8988T (cell line): ENCODE measurements at regions not wholly inside any gene's neighbourhood (a gene's known extent, or its start where the extent isn't known, plus 50 kb on each side); places are given as distances from the start of the nearest gene placed in this dataset.
"Not testable (repeated sequence)": the region's sequence is repeated elsewhere in the genome, so short reads cannot be mapped to it uniquely, and the experiment has no call there.

Experiments used
- DNase-seq: peaks from one replicate; pipeline ENCODE4 v3.0.0; 2011

- no peak for DNase-seq
Measured at GRCh38 chr2:136319651-136320050, 201.7 kb upstream of the CXCR4 start.

- DNase-seq = no peak
Measured at GRCh38 chr2:136319237-136319636, 201.3 kb upstream of the CXCR4 start.

DNA sequence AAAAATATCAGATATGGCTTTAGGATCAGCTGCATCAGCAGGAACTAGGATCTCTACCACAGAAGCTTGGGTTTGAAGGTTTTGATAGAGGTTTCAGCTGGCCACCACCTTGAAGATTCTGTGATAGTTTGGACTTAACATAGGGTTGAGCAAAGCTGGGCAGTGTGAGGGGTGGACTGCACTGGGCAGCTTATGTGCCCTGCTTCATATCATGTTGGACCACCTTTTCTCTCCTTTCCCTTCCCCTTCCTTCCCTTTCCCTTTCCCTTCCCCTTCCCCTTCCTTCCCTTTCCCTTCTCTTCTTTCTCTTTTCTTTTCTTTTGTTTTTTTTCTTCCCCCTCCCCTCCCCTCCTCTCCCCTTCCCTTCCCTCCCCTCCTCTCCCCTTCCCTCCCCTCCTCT, 196.3 kb upstream of the CXCR4 start:
- DNase-seq = no peak

DNA sequence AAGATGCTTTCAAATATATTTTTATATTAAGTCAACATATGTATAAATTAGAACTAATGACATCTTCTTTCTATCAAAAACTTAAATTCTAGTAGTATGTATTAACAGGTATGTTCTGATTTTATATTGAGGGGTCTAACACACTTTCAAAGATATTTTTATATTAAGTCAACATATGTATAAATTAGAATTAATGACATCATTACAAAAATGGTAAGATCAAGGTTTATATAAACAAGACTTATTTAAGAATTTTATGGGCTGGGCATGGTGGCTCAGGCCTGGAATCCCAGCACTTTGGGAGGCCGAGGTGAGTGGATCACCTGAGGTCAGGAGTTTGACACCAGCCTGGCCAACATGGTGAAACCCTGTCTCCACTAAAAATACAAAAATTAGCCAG, 194.6 kb upstream of the CXCR4 start:
- not testable (repeated sequence) for DNase-seq

GRCh38 chr2:136310797-136311603, 193.1 kb upstream of the CXCR4 start:
- no peak for DNase-seq

GRCh38 chr2:136310005-136310495, 192.1 kb upstream of the CXCR4 start:
- no peak for DNase-seq

DNA sequence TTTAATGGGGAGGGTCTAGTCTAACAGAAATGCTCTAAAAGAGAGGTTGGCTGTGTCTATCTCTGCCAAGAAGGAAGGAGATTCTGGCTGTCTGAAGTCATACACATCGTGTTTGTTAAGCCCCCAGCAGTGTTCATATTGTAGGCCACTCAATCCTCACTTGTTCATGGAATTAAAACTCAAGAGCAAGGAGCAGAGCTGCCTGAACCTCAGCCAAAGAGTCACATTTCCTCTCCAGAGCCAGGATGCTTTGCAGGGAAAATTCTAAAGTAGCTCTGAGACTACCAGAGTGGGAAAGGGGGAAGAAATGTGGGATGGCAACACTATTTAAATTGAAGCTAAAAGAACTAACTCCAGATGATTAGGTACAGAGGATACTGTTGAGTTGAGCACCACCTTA, 190.7 kb upstream of the CXCR4 start:
- no peak for DNase-seq

GRCh38 chr2:136306836-136307235, 188.9 kb upstream of the CXCR4 start:
- DNase-seq = no peak

- no peak for DNase-seq
Measured at GRCh38 chr2:136305517-136306192, 187.7 kb upstream of the CXCR4 start.

DNA sequence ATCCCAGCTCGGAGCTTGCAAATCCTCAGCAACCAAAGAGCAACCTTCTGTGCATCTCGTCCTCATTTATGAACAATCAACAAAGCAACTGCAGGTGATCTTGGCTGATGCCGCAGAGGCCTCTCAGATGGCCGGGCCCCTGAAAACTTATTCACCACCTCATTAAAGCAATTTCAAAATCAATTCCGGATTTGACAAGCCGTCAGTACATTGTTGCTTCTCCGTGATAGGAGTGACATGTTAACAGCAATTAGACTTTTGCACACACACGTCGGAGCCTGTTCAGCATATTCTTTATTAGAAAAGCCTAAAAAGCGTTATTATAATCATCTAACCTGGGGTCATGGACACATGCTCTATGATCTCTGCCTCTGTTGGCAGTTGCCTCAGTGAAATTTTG, 183.1 kb upstream of the CXCR4 start:
- DNase-seq = no peak

DNA sequence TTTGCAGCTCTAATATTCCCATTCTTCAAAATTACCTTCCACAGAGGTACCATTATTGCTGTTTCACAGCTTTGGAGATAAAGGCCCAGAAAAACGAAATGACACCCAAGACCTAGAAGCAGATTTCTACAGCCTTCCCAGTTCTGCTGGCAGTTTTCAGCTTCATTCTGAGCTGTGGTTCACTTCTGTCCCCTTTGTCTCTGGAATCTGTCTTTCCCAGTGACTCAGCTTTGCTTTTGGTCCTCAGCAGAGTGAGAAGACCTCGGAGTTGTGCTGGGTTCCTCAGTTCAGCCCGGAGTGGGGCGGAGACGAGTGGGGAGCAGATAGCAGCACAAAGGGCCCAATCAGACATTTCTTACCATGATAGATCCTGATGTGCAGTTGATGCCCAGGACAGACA, 180.7 kb upstream of the CXCR4 start:
- no peak for DNase-seq

GRCh38 chr2:136297994-136298393, 180.0 kb upstream of the CXCR4 start:
- DNase-seq = no peak

- no peak for DNase-seq
Measured at GRCh38 chr2:136297312-136297711, 179.4 kb upstream of the CXCR4 start.

GRCh38 chr2:136295168-136295567, 177.2 kb upstream of the CXCR4 start:
- DNase-seq = no peak

- DNase-seq = no peak
Measured at GRCh38 chr2:136291871-136292270, 173.9 kb upstream of the CXCR4 start.

GRCh38 chr2:136290326-136290725, 172.4 kb upstream of the CXCR4 start:
- no peak for DNase-seq

DNA sequence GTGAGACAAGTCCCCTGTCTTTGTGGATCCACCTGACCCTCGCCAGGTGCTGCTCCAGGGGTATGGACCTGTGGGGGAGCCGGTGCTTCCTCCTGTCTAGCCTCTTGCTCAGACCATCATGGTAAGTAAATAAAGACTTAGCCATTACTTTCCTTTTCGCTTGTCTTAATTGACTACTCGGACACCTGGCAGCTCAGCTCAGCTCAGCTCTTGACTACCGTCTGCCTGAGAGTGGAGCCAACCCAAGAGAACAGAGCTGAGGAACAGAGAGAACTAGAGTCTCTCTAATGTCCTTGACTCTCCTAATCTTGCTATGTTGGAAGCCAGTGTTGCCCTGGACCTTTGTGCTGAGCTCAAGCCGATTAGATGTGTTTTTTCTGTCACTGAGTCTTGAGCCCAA, 170.3 kb upstream of the CXCR4 start:
- no peak for DNase-seq

- no peak for DNase-seq
Measured at GRCh38 chr2:136286423-136286822, 168.5 kb upstream of the CXCR4 start.

- DNase-seq = no peak
Measured at GRCh38 chr2:136284226-136285119, 166.5 kb upstream of the CXCR4 start.

DNA sequence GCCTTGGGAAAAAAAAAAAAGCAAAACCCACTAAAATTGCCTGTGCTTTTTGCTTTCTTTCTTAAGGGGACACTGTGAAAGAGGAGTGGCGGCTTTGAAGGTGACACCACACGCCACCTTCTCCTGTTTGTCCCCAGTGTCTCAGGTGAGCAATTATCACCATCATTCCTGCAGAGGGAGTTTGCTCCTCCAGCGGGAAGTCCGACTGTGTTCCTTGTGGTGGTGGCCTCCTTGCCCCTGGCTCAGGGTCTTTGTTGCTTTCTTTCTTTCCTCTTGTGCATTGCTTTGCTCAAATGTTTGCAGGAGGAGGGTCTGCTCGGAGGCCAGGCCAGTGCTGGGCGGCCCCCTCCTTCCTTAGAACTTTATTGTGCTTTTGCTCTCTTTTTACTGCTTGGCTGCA, 164.3 kb upstream of the CXCR4 start:
- no peak for DNase-seq

- DNase-seq = no peak
Measured at GRCh38 chr2:136281281-136282114, 163.5 kb upstream of the CXCR4 start.

- DNase-seq = not testable (repeated sequence)
Measured at GRCh38 chr2:136266346-136266745, 148.4 kb upstream of the CXCR4 start.
